ENCODE measurements at regions not wholly inside any gene's neighbourhood (a gene's known extent, or its start where the extent isn't known, plus 50 kb on each side); places are given as distances from the start of the nearest gene placed in this dataset.

GRCh38 chr4:77445823-77446222 lies 159.8 kb upstream of the CXCL13 start (continued):
- TF ChIP-seq KLF17 (tag by site-specific recombination; IDR thresholded peaks at IDR 0.05) (no peak), ZSCAN18 (tag by site-specific recombination; IDR thresholded peaks at IDR 0.05) (no peak), ZIC2 (tag by site-specific recombination; IDR thresholded peaks at IDR 0.05) (no peak)

GRCh38 chr4:77446601-77447000 lies 159.0 kb upstream of the CXCL13 start:
- CTCF ChIA-PET, result interaction anchor here (1.0 to 1.5 kb wide), 2 partner anchors 14 to 154 kb away, joined by 3 to 6 read pairs; no protein-coding TSS in a partner anchor
- Histone ChIP-seq H3K4me3 (ENCODE audit: low read depth, low read length) (no peak overlapping the region), H3K4me1 (ENCODE audit: control insufficient read depth, insufficient read depth, low read length) (no peaks in the 10 kb centered on the region), H3K27ac (ENCODE audit: extremely low read depth, low read depth, low read length) (no peak overlapping the region), H3K36me3 (ENCODE audit: control insufficient read depth in 2 of 2, insufficient read depth in 1 of 2, low read length in 2 of 2) (no peaks in the 10 kb centered on the region), H3K9me3 (ENCODE audit: control insufficient read depth, insufficient read depth, low read depth, low read length) (no peaks in the 10 kb centered on the region)
- TF ChIP-seq ZNF596 (tag by site-specific recombination; IDR thresholded peaks at IDR 0.05), result no peak
- no peak for TF ChIP-seq ZSCAN30 (tag by site-specific recombination; IDR thresholded peaks at IDR 0.05)
- no peak for TF ChIP-seq GLIS2 (tag by site-specific recombination; IDR thresholded peaks at IDR 0.05)
- no peak for TF ChIP-seq ZNF394 (tag by site-specific recombination; IDR thresholded peaks at IDR 0.05; ENCODE audit: borderline replicate concordance)
- no peak for TF ChIP-seq ZNF391 (tag by site-specific recombination; IDR thresholded peaks at IDR 0.05; ENCODE audit: borderline replicate concordance, low read depth)
- TF ChIP-seq YY2 (tag by site-specific recombination; IDR thresholded peaks at IDR 0.05), result no peak
- TF ChIP-seq ZNF18 (tag by site-specific recombination; IDR thresholded peaks at IDR 0.05), result no peak
- no peak for TF ChIP-seq ZNF426 (tag by site-specific recombination; IDR thresholded peaks at IDR 0.05)
- TF ChIP-seq ZFP3 (tag by site-specific recombination; IDR thresholded peaks at IDR 0.05; ENCODE audit: low read depth), result no peak
- TF ChIP-seq OSR2 (tag by site-specific recombination; IDR thresholded peaks at IDR 0.05), result no peak
- TF ChIP-seq ZNF280D (tag by site-specific recombination; IDR thresholded peaks at IDR 0.05), result no peak
- TF ChIP-seq ZNF24 (tag by site-specific recombination; IDR thresholded peaks at IDR 0.05), result no peak
- TF ChIP-seq ZBTB21 (tag by site-specific recombination; IDR thresholded peaks at IDR 0.05), result no peak
- no peak for TF ChIP-seq SCRT2 (tag by site-specific recombination; IDR thresholded peaks at IDR 0.05)
- no peak for TF ChIP-seq ZNF600 (tag by site-specific recombination; IDR thresholded peaks at IDR 0.05)
- TF ChIP-seq ZNF266 (tag by site-specific recombination; IDR thresholded peaks at IDR 0.05; ENCODE audit: low read depth), result no peak
- no peak for TF ChIP-seq MZF1 (tag by site-specific recombination; IDR thresholded peaks at IDR 0.05; ENCODE audit: borderline replicate concordance)
- POLR2A ChIA-PET, result no interaction called here
